NCI-H2081 (cell line): ENCODE measurements at regions not wholly inside any gene's neighbourhood (a gene's known extent, or its start where the extent isn't known, plus 50 kb on each side); places are given as distances from the start of the nearest gene placed in this dataset.
A peak's percentile ranks its signal among the peaks of the same experiment; 100 is the strongest.
"Not testable (repeated sequence)": the region's sequence is repeated elsewhere in the genome, so short reads cannot be mapped to it uniquely, and the experiment has no call there.

Experiments
- DNase-seq, 2 experiments: peaks; one replicate each; lab custom pipeline; 2025; lab: John Stamatoyannopoulos, UW

- DNase-seq = not testable (repeated sequence)
These were observed 140.5 kb upstream of the ZNF322 start for GRCh38 chr6:26799903-26800633.

GRCh38 chr6:26803762-26804161 is 144.2 kb upstream of the ZNF322 start:
- DNase-seq = not testable (repeated sequence)

GRCh38 chr6:26811486-26812116 is 152.1 kb upstream of the ZNF322 start:
- DNase-seq = not testable (repeated sequence)

GRCh38 chr6:26818640-26819225 is 159.2 kb upstream of the ZNF322 start:
- DNase-seq = not testable (repeated sequence)

- not testable (repeated sequence) for DNase-seq
These were observed 168.4 kb upstream of the ZNF322 start for GRCh38 chr6:26827965-26828364.

GRCh38 chr6:26829480-26829879 is 169.9 kb upstream of the ZNF322 start:
- not testable (repeated sequence) for DNase-seq

- not testable (repeated sequence) for DNase-seq
These were observed 171.4 kb upstream of the ZNF322 start for GRCh38 chr6:26830992-26831391.

- DNase-seq = not testable (repeated sequence)
These were observed 176.2 kb upstream of the ZNF322 start for GRCh38 chr6:26835707-26836106.

GRCh38 chr6:26836657-26837056 is 177.1 kb upstream of the ZNF322 start:
- not testable (repeated sequence) for DNase-seq

GRCh38 chr6:26844823-26845222 is 185.3 kb upstream of the ZNF322 start:
- DNase-seq = not testable (repeated sequence)

- not testable (repeated sequence) for DNase-seq
These were observed 197.7 kb upstream of the ZNF322 start for GRCh38 chr6:26857289-26857688.

GRCh38 chr6:26859067-26859770 is 199.7 kb upstream of the ZNF322 start:
- not testable (repeated sequence) for DNase-seq

GRCh38 chr6:26859771-26860163 is 200.2 kb upstream of the ZNF322 start:
- not testable (repeated sequence) for DNase-seq

GRCh38 chr6:26861913-26862312 is 202.4 kb upstream of the ZNF322 start:
- not testable (repeated sequence) for DNase-seq

GRCh38 chr6:26863641-26864040 is 204.1 kb upstream of the ZNF322 start:
- not testable (repeated sequence) for DNase-seq

GRCh38 chr6:26898785-26899184 is 239.2 kb upstream of the ZNF322 start:
- not testable (repeated sequence) for DNase-seq

GRCh38 chr6:26924206-26924605 is 264.7 kb upstream of the ZNF322 start:
- DNase-seq = not testable (repeated sequence)

GRCh38 chr6:26928190-26928589 is 268.6 kb upstream of the ZNF322 start:
- not testable (repeated sequence) for DNase-seq

- not testable (repeated sequence) for DNase-seq
These were observed 277.7 kb upstream of the ZNF322 start for GRCh38 chr6:26937258-26937657.

- not testable (repeated sequence) for DNase-seq
These were observed 291.7 kb upstream of the ZNF322 start for GRCh38 chr6:26951211-26951610.

- DNase-seq = peak; percentile 74 to 92
These were observed 291.4 kb upstream of the PRSS16 start for GRCh38 chr6:26956078-26956600.

GRCh38 chr6:26956601-26957184 is 290.8 kb upstream of the PRSS16 start:
- DNase-seq = peak; percentile 74 to 76
